Osteoblast (primary cell): ENCODE measurements at regions not wholly inside any gene's neighbourhood (a gene's known extent, or its start where the extent isn't known, plus 50 kb on each side); places are given as distances from the start of the nearest gene placed in this dataset.

ENCODE experiments used
- DNase-seq: peaks from one replicate; pipeline ENCODE4 v3.0.0; 2011; ENCODE audit warnings: low spot score, mixed read lengths; ENCODE audit not compliant: insufficient read length; ENCODE audit errors: missing footprints
- H2AFZ ChIP-seq: 2 replicates; pipeline ENCODE4 v1.6.0; 2011; ENCODE audit warnings: mild to moderate bottlenecking, low read length
- H3K27ac ChIP-seq: 2 replicates; pipeline ENCODE4 v1.5.1; 2011; ENCODE audit warnings: mild to moderate bottlenecking, low read depth, low read length, moderate library complexity
- H3K27me3 ChIP-seq: 2 replicates; pipeline ENCODE4 v1.6.0; 2012; ENCODE audit warnings: mild to moderate bottlenecking, control low read depth, inconsistent platforms, low read length, moderate library complexity; ENCODE audit not compliant: insufficient read depth
- H3K36me3 ChIP-seq: 2 replicates; pipeline ENCODE4 v1.5.1; 2011; ENCODE audit warnings: mild to moderate bottlenecking, low read length, control low read depth, moderate library complexity; ENCODE audit not compliant: insufficient read depth
- H3K4me1 ChIP-seq: 2 replicates; pipeline ENCODE4 v1.5.1; 2011; ENCODE audit warnings: mild to moderate bottlenecking, low read length, control low read depth, moderate library complexity; ENCODE audit not compliant: insufficient read depth
- H3K4me2 ChIP-seq: 2 replicates; pipeline ENCODE4 v1.6.0; 2011; ENCODE audit warnings: mild to moderate bottlenecking, low read length; ENCODE audit not compliant: insufficient read depth
- H3K4me3 ChIP-seq: fragments of 200-600 bp; sonication (generic); 3 replicates; pipeline ENCODE4 v1.5.1; 2012; ENCODE audit warnings: mild to moderate bottlenecking, low read length, inconsistent platforms; ENCODE audit not compliant: insufficient read depth
- H3K79me2 ChIP-seq: 2 replicates; pipeline ENCODE4 v1.6.0; 2012; ENCODE audit warnings: mild to moderate bottlenecking, low read length, control low read depth, inconsistent platforms; ENCODE audit not compliant: insufficient read depth
- H3K9me3 ChIP-seq: 2 replicates; pipeline ENCODE4 v1.5.1; 2011; ENCODE audit warnings: low read depth, low read length, control low read depth
- H4K20me1 ChIP-seq: 2 replicates; pipeline ENCODE4 v1.6.0; 2012; ENCODE audit warnings: mild to moderate bottlenecking, low read length, control low read depth; ENCODE audit not compliant: insufficient read depth
- TF ChIP-seq, protein P1 (sequence below): IDR thresholded peaks from 2 replicates; pipeline ENCODE4 v1.5.1; 2011; ENCODE audit warnings: mild to moderate bottlenecking, low read depth, low read length, moderate library complexity; ENCODE audit errors: extremely low read depth

DNA sequence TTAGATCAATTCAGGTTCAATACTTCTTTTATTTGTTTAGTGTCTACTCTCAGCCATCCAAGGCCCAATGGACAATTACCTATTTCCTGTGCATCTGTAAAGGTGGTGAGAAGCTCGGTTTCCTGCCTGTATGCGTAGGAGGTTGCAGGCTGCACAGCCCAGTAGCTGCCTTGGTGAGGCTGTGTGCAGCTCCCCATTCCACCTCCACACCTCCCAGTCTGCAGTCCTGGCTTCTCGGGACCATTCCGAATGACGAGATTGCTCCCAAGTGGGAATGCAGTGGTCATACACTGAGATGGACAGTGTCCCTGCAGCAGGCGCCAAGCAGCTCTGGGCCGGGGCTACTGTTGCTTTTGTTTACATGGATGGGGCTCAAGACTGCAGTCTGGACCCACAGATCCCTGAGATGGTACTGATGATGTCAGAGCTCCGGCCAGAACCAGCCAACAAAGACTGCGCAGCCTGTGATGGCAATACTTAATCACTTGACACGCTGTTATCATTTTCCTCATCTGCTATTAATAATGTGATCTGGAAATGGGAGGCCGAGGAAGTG, 206.1 kb upstream of the IRX1 start:
- no peak overlapping the region for H3K4me2 ChIP-seq
- H3K4me1 ChIP-seq = no peaks in the 10 kb centered on the region
- no peaks in the 10 kb centered on the region for H4K20me1 ChIP-seq
- peaks cover 2% of the 10 kb centered on the region for H3K9me3 ChIP-seq
- DNase-seq = peak; percentile 75
- no peaks in the 10 kb centered on the region for H3K36me3 ChIP-seq
- H3K27ac ChIP-seq = no peak overlapping the region
- H2AFZ ChIP-seq = no peak overlapping the region
- H3K79me2 ChIP-seq = no peaks in the 10 kb centered on the region
- no peak overlapping the region for H3K4me3 ChIP-seq
- H3K27me3 ChIP-seq = no peaks in the 10 kb centered on the region
- TF ChIP-seq, protein P1, sequence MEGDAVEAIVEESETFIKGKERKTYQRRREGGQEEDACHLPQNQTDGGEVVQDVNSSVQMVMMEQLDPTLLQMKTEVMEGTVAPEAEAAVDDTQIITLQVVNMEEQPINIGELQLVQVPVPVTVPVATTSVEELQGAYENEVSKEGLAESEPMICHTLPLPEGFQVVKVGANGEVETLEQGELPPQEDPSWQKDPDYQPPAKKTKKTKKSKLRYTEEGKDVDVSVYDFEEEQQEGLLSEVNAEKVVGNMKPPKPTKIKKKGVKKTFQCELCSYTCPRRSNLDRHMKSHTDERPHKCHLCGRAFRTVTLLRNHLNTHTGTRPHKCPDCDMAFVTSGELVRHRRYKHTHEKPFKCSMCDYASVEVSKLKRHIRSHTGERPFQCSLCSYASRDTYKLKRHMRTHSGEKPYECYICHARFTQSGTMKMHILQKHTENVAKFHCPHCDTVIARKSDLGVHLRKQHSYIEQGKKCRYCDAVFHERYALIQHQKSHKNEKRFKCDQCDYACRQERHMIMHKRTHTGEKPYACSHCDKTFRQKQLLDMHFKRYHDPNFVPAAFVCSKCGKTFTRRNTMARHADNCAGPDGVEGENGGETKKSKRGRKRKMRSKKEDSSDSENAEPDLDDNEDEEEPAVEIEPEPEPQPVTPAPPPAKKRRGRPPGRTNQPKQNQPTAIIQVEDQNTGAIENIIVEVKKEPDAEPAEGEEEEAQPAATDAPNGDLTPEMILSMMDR = no peak

DNA sequence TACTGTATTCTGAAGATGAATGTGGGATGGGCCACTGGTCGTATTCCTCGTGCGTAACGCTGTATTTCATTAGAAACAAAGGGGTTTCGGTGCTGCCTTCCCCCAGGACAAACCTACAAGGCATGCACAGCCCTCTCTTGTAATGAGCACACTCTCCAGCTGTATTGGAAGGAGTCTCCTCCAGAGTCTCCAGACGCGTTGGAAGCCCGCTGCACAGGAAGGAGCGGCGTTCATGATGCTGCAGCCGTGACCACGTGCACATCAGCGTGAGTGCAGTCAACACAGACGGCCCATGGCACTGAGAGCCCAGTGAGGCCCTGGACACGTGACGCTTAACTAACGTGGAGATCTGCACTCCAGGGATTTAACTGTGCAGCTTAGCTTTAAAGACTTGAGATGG, 209.0 kb upstream of the IRX1 start:
- Histone ChIP-seq H3K9me3 (peaks cover 2% of the 10 kb centered on the region), H3K79me2 (no peaks in the 10 kb centered on the region), H3K4me3 (no peak overlapping the region), H3K4me2 (no peak overlapping the region), H3K27ac (no peak overlapping the region), H4K20me1 (no peaks in the 10 kb centered on the region), H3K4me1 (no peaks in the 10 kb centered on the region), H3K36me3 (no peaks in the 10 kb centered on the region), H2AFZ (no peak overlapping the region), H3K27me3 (no peaks in the 10 kb centered on the region)
- DNase-seq = no peak
- TF ChIP-seq, protein P1 = no peak

DNA sequence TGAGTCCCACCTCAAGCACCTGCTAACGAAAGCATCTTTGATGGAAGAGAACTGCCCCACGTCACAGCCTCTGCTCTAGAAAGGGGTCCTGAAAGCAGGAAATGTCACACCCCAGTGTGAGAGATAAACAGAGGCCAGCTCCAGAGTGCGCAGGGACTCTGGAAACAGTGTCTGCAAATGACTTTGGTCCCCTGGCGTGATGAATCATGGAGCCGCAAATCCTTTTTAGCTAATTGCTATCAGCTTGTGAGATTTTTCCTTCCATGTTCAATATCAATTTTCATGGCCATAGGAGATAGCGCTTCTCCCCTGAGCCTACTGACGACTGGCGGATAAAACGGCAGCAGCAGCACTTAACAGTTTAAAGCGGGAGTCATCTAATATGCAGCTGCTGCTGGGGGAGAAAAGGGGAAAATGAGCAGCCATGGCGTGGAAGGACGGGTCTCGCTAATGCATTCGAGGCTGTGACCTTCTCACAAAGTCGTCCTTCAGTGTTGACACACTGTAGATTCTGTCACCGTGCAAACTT, 209.6 kb upstream of the IRX1 start:
- Histone ChIP-seq H3K9me3 (peaks cover 2% of the 10 kb centered on the region), H3K4me3 (no peak overlapping the region), H3K4me2 (no peak overlapping the region), H3K4me1 (no peaks in the 10 kb centered on the region), H2AFZ (no peak overlapping the region), H3K27me3 (no peaks in the 10 kb centered on the region), H4K20me1 (no peaks in the 10 kb centered on the region), H3K36me3 (no peaks in the 10 kb centered on the region), H3K79me2 (no peaks in the 10 kb centered on the region), H3K27ac (no peak overlapping the region)
- TF ChIP-seq, protein P1 = no peak
- no peak for DNase-seq

DNA sequence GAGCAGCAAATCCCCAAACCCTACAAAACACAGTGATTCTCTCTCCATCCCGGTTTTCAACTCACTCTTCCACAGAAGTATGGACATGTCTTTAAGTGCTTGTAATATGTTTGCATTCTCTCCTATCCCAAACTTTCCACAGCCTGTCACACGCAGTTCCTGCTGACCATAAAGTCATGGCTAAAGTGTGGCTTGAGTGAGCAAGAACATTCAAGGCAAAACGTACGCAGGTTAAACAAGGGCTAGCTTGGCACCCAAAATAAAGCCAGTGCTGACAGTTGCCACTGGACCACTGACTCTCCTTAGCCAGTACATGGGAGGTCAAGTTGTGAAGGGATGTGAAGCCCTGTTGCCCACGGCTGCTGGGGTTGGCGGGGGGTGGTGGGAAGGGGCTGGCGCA, 211.1 kb upstream of the IRX1 start:
- peaks cover 2% of the 10 kb centered on the region for H3K9me3 ChIP-seq
- TF ChIP-seq, protein P1 = no peak
- no peak overlapping the region for H3K27ac ChIP-seq
- H3K4me2 ChIP-seq = no peak overlapping the region
- no peak overlapping the region for H3K4me3 ChIP-seq
- H3K36me3 ChIP-seq = no peaks in the 10 kb centered on the region
- no peaks in the 10 kb centered on the region for H4K20me1 ChIP-seq
- H2AFZ ChIP-seq = no peak overlapping the region
- no peaks in the 10 kb centered on the region for H3K4me1 ChIP-seq
- H3K27me3 ChIP-seq = no peaks in the 10 kb centered on the region
- H3K79me2 ChIP-seq = no peaks in the 10 kb centered on the region
- no peak for DNase-seq
